H1 (cell line): ENCODE measurements at regions not wholly inside any gene's neighbourhood (a gene's known extent, or its start where the extent isn't known, plus 50 kb on each side); places are given as distances from the start of the nearest gene placed in this dataset.

Source experiments
- HDAC6 ChIP-seq: IDR thresholded peaks from one replicate; pipeline ENCODE4 v1.7.1; 2012; ENCODE audit warnings: low read depth, mild to moderate bottlenecking, inconsistent platforms, low read length, moderate library complexity

GRCh38 chr16:86419518-86419917 lies 90.8 kb upstream of the FOXF1 start (continued):
- TF ChIP-seq HDAC6: no peak
